ENCODE measurements at regions not wholly inside any gene's neighbourhood (a gene's known extent, or its start where the extent isn't known, plus 50 kb on each side); places are given as distances from the start of the nearest gene placed in this dataset.
A peak's percentile ranks its signal among the peaks of the same experiment; 100 is the strongest.

DNA sequence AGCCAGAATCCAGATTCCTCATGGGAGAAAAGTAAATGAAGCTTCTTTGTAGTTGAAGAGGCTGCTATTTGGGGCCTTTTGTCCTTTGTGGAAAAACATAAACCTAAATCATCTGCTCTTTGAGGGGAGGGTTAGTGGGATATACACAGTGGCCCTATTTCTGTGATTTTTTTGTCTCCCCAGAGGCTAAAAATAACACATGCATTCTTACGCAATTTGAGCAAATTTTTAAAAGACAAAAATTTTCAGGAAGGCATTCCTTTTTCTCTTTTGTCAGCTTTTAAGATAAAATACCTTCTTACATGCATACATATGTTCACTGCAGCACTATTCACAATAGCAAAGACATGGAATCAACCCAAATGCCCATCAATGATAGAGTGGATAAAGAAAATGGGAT is 165.5 kb downstream of the AXIN2 start:
- Histone ChIP-seq H3K36me3 (ENCODE audit: control insufficient read depth, insufficient read depth, low read length) (no peaks in the 10 kb centered on the region), H3K27me3 (ENCODE audit: control insufficient read depth, insufficient read depth, low read length) (peaks cover 2% of the 10 kb centered on the region; the same call in 1 of the 2 replicates), H3K4me3 (ENCODE audit: low read depth, low read length) (no peak overlapping the region)
- ChIA-PET CTCF (interaction anchor here (0.7 to 1.4 kb wide), 2 partner anchors 16 to 70 kb away, joined by 3 to 5 read pairs; no protein-coding TSS in a partner anchor), POLR2A (no interaction called here)
- no peak for TF ChIP-seq CTCF (IDR thresholded peaks at IDR 0.05; ENCODE audit: insufficient read depth, low read depth, low read length)
- DNase-seq (ENCODE audit: low read depth), result no peak

GRCh38 chr17:65394811-65395472 is 166.5 kb downstream of the AXIN2 start:
- CTCF ChIA-PET, result no interaction called here
- no peak for TF ChIP-seq CTCF (IDR thresholded peaks at IDR 0.05; ENCODE audit: insufficient read depth, low read depth, low read length)
- Histone ChIP-seq H3K4me3 (ENCODE audit: low read depth, low read length) (no peak overlapping the region), H3K27me3 (ENCODE audit: control insufficient read depth, insufficient read depth, low read length) (peaks cover 2% of the 10 kb centered on the region; the same call in 1 of the 2 replicates), H3K36me3 (ENCODE audit: control insufficient read depth, insufficient read depth, low read length) (no peaks in the 10 kb centered on the region)
- no peak for DNase-seq (ENCODE audit: low read depth)
- POLR2A ChIA-PET, result no interaction called here

DNA sequence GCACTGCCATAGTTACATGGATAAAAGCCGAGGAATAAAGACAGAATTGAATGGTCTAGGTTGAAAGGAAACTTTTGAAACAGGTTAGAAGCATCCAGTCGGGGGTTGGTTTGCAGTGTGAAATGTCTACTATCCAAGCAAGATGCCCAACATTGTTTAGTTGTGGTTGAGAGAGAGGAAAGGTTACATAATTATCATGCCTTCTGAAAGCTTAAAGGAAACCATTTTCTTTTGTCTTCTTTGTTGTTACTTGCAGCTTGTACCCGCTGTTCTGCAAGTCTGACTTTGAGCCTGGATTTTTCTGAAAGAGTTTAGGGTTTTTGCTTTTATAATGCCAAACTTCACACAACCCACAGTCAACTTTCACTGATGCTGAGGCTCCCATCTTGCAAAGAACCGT is 167.9 kb downstream of the AXIN2 start:
- no peak for TF ChIP-seq CTCF (IDR thresholded peaks at IDR 0.05; ENCODE audit: insufficient read depth, low read depth, low read length)
- Histone ChIP-seq H3K4me3 (ENCODE audit: low read depth, low read length) (no peak overlapping the region), H3K36me3 (ENCODE audit: control insufficient read depth, insufficient read depth, low read length) (no peaks in the 10 kb centered on the region), H3K27me3 (ENCODE audit: control insufficient read depth, insufficient read depth, low read length) (0 out of 2 replicates have a peak, but pooled peaks cover 2% of the 10 kb centered on the region)
- ChIA-PET POLR2A (no interaction called here), CTCF (no interaction called here)
- DNase-seq (ENCODE audit: low read depth), result no peak

- Histone ChIP-seq H3K27me3 (ENCODE audit: control insufficient read depth, insufficient read depth, low read length) (no peaks in the 10 kb centered on the region), H3K4me3 (ENCODE audit: low read depth, low read length) (no peak overlapping the region), H3K36me3 (ENCODE audit: control insufficient read depth, insufficient read depth, low read length) (no peaks in the 10 kb centered on the region)
- TF ChIP-seq CTCF (IDR thresholded peaks at IDR 0.05; ENCODE audit: insufficient read depth, low read depth, low read length), result no peak
- DNase-seq (ENCODE audit: low read depth), result peak; percentile 33
- CTCF ChIA-PET, result no interaction called here
- POLR2A ChIA-PET, result no interaction called here
These were observed 171.5 kb downstream of the AXIN2 start for GRCh38 chr17:65389949-65390348.

DNA sequence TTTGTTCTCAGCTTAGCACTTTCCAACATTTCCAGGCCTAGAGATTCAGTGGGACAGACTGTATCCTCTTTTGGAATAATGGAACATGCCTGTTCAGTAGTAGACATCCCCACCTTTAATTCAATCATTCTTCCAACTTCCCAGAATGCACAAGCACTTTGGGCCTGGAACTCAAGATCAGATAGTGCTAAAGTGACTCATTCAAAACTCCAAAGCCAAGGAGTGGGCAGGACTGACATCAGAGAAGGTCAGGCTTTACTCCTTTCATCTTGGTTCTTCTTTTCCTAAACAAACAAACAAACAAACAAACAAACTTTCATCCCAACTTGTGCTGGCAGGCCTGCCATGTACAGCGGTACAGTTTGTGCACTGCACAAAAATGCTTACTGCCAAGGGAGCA is 172.0 kb downstream of the AXIN2 start:
- ChIA-PET POLR2A (no interaction called here), CTCF (interaction anchor here (1.0 kb wide), 1 partner anchor 166 kb away, joined by 3 read pairs; no protein-coding TSS in a partner anchor)
- TF ChIP-seq CTCF (IDR thresholded peaks at IDR 0.05; ENCODE audit: insufficient read depth, low read depth, low read length), result no peak
- no peaks in the 10 kb centered on the region for H3K36me3 ChIP-seq (ENCODE audit: control insufficient read depth, insufficient read depth, low read length)
- no peak overlapping the region for H3K4me3 ChIP-seq (ENCODE audit: low read depth, low read length)
- DNase-seq (ENCODE audit: low read depth), result peak; percentile 7
- H3K27me3 ChIP-seq (ENCODE audit: control insufficient read depth, insufficient read depth, low read length), result no peaks in the 10 kb centered on the region
